HEK293 (cell line): ENCODE measurements at regions not wholly inside any gene's neighbourhood (a gene's known extent, or its start where the extent isn't known, plus 50 kb on each side); places are given as distances from the start of the nearest gene placed in this dataset.

ENCODE experiments used
- CTCF ChIA-PET: fragments of 350-600 bp; formaldehyde crosslinking; extraction: SDS; loops from one replicate; lab custom pipeline; 2021; ENCODE audit warnings: antibody characterized with exemption; lab: Yijun Ruan, JAX
- POLR2A ChIA-PET: fragments of 300-600 bp; formaldehyde crosslinking; extraction: SDS; loops from one replicate; lab custom pipeline; 2020; ENCODE audit warnings: antibody characterized with exemption, inconsistent platforms; lab: Yijun Ruan, JAX
- H3K27ac ChIP-seq: fragments of 200-500 bp; sonication (Bioruptor generic); 2 replicates; pipeline ENCODE4 v1.5.1; 2014; ENCODE audit warnings: low read depth, low read length, control low read depth, inconsistent platforms; ENCODE audit errors: extremely low read depth
- H3K36me3 ChIP-seq, 2 experiments: fragments of 200-500 bp in 1 of 2; sonication (Bioruptor generic) in 1 of 2; 1 replicate in 1 of 2; 2 replicates in 1 of 2; pipeline ENCODE4 v1.5.1; 2014 to 2017; ENCODE audit warnings: inconsistent platforms in 2 of 2, low read length in 2 of 2; ENCODE audit not compliant: control insufficient read depth in 2 of 2, insufficient read depth in 1 of 2
- H3K4me1 ChIP-seq: fragments of 200-500 bp; sonication (Bioruptor generic); 2 replicates; pipeline ENCODE4 v1.5.1; 2014; ENCODE audit warnings: mild to moderate bottlenecking, low read length, inconsistent platforms; ENCODE audit not compliant: control insufficient read depth, insufficient read depth
- H3K4me3 ChIP-seq: 2 replicates; pipeline ENCODE4 v1.5.1; 2011; ENCODE audit warnings: low read depth, mild to moderate bottlenecking, control low read depth, low read length, moderate library complexity
- H3K9me3 ChIP-seq: fragments of 200-500 bp; sonication (Bioruptor generic); 2 replicates; pipeline ENCODE4 v1.5.1; 2014; ENCODE audit warnings: low read depth, low read length, inconsistent platforms; ENCODE audit not compliant: control insufficient read depth, insufficient read depth
- GLIS1 ChIP-seq: fragments of 450-650 bp; formaldehyde crosslinking; IDR thresholded peaks from 2 replicates; pipeline ENCODE4 v1.5.1; 2016; ENCODE audit warnings: missing biosample characterization, missing genetic modification characterization
- SALL2 ChIP-seq: fragments of 450-650 bp; formaldehyde crosslinking; IDR thresholded peaks from 2 replicates; pipeline ENCODE4 v1.5.0; 2017; ENCODE audit warnings: missing biosample characterization, mild to moderate bottlenecking, missing genetic modification characterization, borderline replicate concordance
- WT1 ChIP-seq: fragments of 450-650 bp; formaldehyde crosslinking; IDR thresholded peaks from 2 replicates; pipeline ENCODE4 v1.5.1; 2016; ENCODE audit warnings: missing biosample characterization, missing genetic modification characterization
- YY2 ChIP-seq: fragments of 450-650 bp; formaldehyde crosslinking; IDR thresholded peaks from 2 replicates; pipeline ENCODE4 v1.5.1; 2016; ENCODE audit warnings: missing biosample characterization, missing genetic modification characterization
- ZBTB20 ChIP-seq: fragments of 450-650 bp; formaldehyde crosslinking; IDR thresholded peaks from 2 replicates; pipeline ENCODE4 v1.5.1; 2016; ENCODE audit warnings: missing biosample characterization, missing genetic modification characterization
- ZBTB48 ChIP-seq: fragments of 450-650 bp; formaldehyde crosslinking; IDR thresholded peaks from 2 replicates; pipeline ENCODE4 v1.5.1; 2016; ENCODE audit warnings: missing biosample characterization, missing genetic modification characterization
- ZBTB8A ChIP-seq: fragments of 450-650 bp; formaldehyde crosslinking; IDR thresholded peaks from 2 replicates; pipeline ENCODE4 v1.5.1; 2016; ENCODE audit warnings: missing biosample characterization, missing genetic modification characterization
- ZFP37 ChIP-seq: fragments of 450-650 bp; formaldehyde crosslinking; IDR thresholded peaks from 2 replicates; pipeline ENCODE4 v1.5.1; 2016; ENCODE audit warnings: missing biosample characterization, missing genetic modification characterization
- ZNF10 ChIP-seq: fragments of 450-650 bp; formaldehyde crosslinking; IDR thresholded peaks from 2 replicates; pipeline ENCODE4 v1.5.1; 2017; ENCODE audit warnings: missing biosample characterization, missing genetic modification characterization
- ZNF112 ChIP-seq: fragments of 450-650 bp; formaldehyde crosslinking; IDR thresholded peaks from 2 replicates; pipeline ENCODE4 v1.5.0; 2017; ENCODE audit warnings: missing biosample characterization, missing genetic modification characterization
- ZNF114 ChIP-seq: fragments of 450-650 bp; formaldehyde crosslinking; IDR thresholded peaks from 2 replicates; pipeline ENCODE4 v1.5.0; 2017; ENCODE audit warnings: missing biosample characterization, missing genetic modification characterization
- ZNF214 ChIP-seq: fragments of 450-650 bp; formaldehyde crosslinking; IDR thresholded peaks from 2 replicates; pipeline ENCODE4 v1.5.1; 2017; ENCODE audit warnings: missing biosample characterization, mild to moderate bottlenecking, missing genetic modification characterization, borderline replicate concordance
- ZNF221 ChIP-seq: fragments of 450-650 bp; formaldehyde crosslinking; IDR thresholded peaks from 2 replicates; pipeline ENCODE4 v1.5.1; 2017; ENCODE audit warnings: missing biosample characterization, missing genetic modification characterization, borderline replicate concordance
- ZNF274 ChIP-seq, 2 experiments: fragments of 200-500 bp in 1 of 2; fragments of 450-650 bp in 1 of 2; sonication (Bioruptor generic) in 1 of 2; formaldehyde crosslinking in 1 of 2; IDR thresholded peaks; 2 replicates each; pipeline versions ENCODE4 v1.5.1 to v1.6.1; 2014 to 2016; ENCODE audit warnings: borderline replicate concordance in 1 of 2, inconsistent platforms in 1 of 2, low read length in 1 of 2, missing biosample characterization in 1 of 2, missing genetic modification characterization in 1 of 2
- ZNF311 ChIP-seq: fragments of 450-650 bp; formaldehyde crosslinking; IDR thresholded peaks from 2 replicates; pipeline ENCODE4 v1.5.1; 2017; ENCODE audit warnings: missing biosample characterization, missing genetic modification characterization, borderline replicate concordance
- ZNF341 ChIP-seq: fragments of 450-650 bp; formaldehyde crosslinking; IDR thresholded peaks from 2 replicates; pipeline ENCODE4; 2016; ENCODE audit warnings: low read depth, missing biosample characterization, missing genetic modification characterization
- ZNF423 ChIP-seq: fragments of 450-650 bp; formaldehyde crosslinking; IDR thresholded peaks from 2 replicates; pipeline ENCODE4 v1.5.1; 2016; ENCODE audit warnings: missing biosample characterization, missing genetic modification characterization
- ZNF548 ChIP-seq: fragments of 450-650 bp; formaldehyde crosslinking; IDR thresholded peaks from 2 replicates; pipeline ENCODE4 v1.5.1; 2016; ENCODE audit warnings: missing biosample characterization, missing genetic modification characterization
- ZNF549 ChIP-seq: fragments of 450-650 bp; IDR thresholded peaks from 2 replicates; pipeline ENCODE4 v1.5.1; 2018; ENCODE audit warnings: missing biosample characterization, missing genetic modification characterization, mild to moderate bottlenecking, inconsistent platforms, moderate library complexity
- ZNF585B ChIP-seq: fragments of 450-650 bp; formaldehyde crosslinking; IDR thresholded peaks from 2 replicates; pipeline ENCODE4 v1.5.1; 2016; ENCODE audit warnings: missing biosample characterization, missing genetic modification characterization
- ZNF76 ChIP-seq: fragments of 450-650 bp; formaldehyde crosslinking; IDR thresholded peaks from 2 replicates; pipeline ENCODE4; 2016; ENCODE audit warnings: low read depth, missing biosample characterization, missing genetic modification characterization, borderline replicate concordance
- ZSCAN23 ChIP-seq: fragments of 450-650 bp; formaldehyde crosslinking; IDR thresholded peaks from 2 replicates; pipeline ENCODE4 v1.5.1; 2016; ENCODE audit warnings: missing biosample characterization, missing genetic modification characterization
- TF ChIP-seq, protein P1 (sequence below): fragments of 450-650 bp; formaldehyde crosslinking; IDR thresholded peaks from 2 replicates; pipeline ENCODE4 v1.5.1; 2016; ENCODE audit warnings: missing biosample characterization, missing genetic modification characterization
- TF ChIP-seq, protein P2 (sequence below): fragments of 450-650 bp; formaldehyde crosslinking; IDR thresholded peaks from 2 replicates; pipeline ENCODE4 v1.5.1; 2016; ENCODE audit warnings: missing biosample characterization, missing genetic modification characterization
- TF ChIP-seq, protein P3 (sequence below): fragments of 450-650 bp; formaldehyde crosslinking; IDR thresholded peaks from 2 replicates; pipeline ENCODE4 v1.5.1; 2017; ENCODE audit warnings: missing biosample characterization, missing genetic modification characterization

DNA sequence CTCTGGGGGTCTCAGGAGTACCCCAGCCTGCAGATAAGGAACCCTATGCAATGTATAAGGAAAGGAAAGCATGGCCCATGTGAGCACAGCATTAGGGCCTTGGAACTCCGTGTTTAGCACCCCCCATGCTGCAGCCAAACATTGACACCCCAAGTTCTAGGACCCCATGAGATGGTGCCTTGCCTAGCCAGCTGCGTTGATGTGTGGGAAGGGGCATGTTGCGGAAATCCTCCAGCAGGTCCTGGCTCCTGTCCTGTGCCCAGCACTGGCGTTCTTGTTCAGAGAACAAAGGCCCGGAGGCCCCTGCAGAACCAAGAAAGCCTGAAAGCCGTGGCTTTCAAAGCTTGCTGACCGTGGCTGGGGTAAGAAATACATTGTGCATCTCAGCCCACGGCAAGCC, 99.4 kb upstream of the DIO3 start:
- Histone ChIP-seq H3K36me3 (no peaks in the 10 kb centered on the region), H3K27ac (no peak overlapping the region), H3K9me3 (no peaks in the 10 kb centered on the region), H3K4me1 (no peaks in the 10 kb centered on the region), H3K4me3 (no peak overlapping the region)
- POLR2A ChIA-PET = no interaction called here
- CTCF ChIA-PET = no interaction called here
- no peak for TF ChIP-seq ZNF549
- no peak for TF ChIP-seq ZNF423 (tag by site-specific recombination)
- no peak for TF ChIP-seq ZNF341
- TF ChIP-seq, protein P1, sequence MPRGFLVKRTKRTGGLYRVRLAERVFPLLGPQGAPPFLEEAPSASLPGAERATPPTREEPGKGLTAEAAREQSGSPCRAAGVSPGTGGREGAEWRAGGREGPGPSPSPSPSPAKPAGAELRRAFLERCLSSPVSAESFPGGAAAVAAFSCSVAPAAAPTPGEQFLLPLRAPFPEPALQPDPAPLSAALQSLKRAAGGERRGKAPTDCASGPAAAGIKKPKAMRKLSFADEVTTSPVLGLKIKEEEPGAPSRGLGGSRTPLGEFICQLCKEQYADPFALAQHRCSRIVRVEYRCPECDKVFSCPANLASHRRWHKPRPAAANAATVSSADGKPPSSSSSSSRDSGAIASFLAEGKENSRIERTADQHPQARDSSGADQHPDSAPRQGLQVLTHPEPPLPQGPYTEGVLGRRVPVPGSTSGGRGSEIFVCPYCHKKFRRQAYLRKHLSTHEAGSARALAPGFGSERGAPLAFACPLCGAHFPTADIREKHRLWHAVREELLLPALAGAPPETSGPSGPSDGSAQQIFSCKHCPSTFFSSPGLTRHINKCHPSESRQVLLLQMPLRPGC (tag by site-specific recombination) = no peak
- no peak for TF ChIP-seq ZNF76
- no peak for TF ChIP-seq ZNF585B (tag by site-specific recombination)
- TF ChIP-seq ZNF221 (tag by site-specific recombination) = no peak

DNA sequence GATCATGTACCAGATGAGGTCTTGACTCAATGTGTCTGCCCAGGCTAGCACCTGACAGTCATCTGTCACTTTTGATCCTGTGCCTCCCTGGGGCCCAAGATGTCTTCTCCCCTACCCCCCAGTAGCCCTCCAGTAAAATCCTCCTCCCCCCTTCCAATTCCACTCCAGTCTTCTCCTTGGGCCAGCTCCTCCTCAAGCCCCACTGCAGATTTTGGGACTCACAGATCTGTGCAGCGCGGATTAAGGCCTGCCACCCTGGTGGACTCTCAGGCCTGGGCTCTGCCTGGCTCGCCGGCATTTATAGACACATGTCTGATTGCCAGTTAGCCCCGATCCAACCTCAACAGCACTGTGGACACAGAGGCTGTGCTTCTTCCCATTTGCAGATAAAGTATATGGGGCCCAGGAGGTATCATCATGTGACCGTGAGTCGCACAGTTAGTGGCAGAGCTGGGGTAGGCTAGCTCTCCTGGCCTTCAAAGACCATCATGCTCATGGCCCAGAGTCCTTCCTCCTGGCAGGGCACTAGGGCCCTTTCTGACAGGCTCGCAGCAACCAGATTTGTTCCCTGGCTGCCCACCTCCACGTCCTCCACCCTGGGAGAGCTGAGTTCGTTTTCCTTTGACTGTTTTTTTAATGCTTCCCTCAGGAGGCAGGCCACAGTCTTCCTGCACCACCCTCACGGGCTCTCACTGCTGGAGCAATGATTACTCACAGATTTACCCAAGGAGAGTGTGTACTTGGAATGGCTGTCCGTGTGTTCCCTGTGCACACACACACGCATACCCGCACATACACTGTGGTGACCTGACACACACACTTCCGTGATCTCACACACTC, 98.3 kb upstream of the DIO3 start:
- POLR2A ChIA-PET = no interaction called here
- TF ChIP-seq GLIS1 (0 out of 2 replicates have a peak, but pooled peaks have one; percentile 9), ZNF112 (tag by site-specific recombination) (no peak), ZNF214 (no peak)
- TF ChIP-seq, protein P2, sequence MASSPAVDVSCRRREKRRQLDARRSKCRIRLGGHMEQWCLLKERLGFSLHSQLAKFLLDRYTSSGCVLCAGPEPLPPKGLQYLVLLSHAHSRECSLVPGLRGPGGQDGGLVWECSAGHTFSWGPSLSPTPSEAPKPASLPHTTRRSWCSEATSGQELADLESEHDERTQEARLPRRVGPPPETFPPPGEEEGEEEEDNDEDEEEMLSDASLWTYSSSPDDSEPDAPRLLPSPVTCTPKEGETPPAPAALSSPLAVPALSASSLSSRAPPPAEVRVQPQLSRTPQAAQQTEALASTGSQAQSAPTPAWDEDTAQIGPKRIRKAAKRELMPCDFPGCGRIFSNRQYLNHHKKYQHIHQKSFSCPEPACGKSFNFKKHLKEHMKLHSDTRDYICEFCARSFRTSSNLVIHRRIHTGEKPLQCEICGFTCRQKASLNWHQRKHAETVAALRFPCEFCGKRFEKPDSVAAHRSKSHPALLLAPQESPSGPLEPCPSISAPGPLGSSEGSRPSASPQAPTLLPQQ (tag by site-specific recombination) = peak; percentile 33; the same call in 1 of the 2 replicates

DNA sequence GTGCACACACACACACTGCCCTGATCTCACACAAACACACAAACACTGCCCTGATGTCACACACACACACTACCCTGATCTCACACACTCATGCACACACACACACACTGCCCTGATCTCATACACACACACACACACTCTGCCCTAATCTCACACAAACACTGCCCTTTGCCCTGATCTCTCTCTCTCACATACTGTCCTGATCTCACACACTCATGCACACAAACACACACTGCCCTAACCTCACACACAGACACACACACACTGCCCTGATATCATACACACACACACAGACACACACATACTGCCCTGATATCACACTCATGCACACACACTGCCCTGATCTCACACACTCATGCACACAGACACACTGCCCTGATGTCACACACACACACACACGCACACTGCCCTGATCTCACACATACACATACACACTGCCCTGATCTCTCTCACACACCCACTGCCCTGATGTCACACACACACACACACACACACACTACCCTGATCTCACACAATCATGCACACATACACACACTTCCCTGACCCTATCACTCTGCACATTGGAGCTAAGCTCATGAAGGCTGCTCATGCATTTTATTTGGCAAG, 97.6 kb upstream of the DIO3 start:
- no peaks in the 10 kb centered on the region for H3K36me3 ChIP-seq
- CTCF ChIA-PET = interaction anchor here (0.6 kb wide), 1 partner anchor 1071 kb away, joined by 4 read pairs; no protein-coding TSS in a partner anchor
- TF ChIP-seq, protein P3, sequence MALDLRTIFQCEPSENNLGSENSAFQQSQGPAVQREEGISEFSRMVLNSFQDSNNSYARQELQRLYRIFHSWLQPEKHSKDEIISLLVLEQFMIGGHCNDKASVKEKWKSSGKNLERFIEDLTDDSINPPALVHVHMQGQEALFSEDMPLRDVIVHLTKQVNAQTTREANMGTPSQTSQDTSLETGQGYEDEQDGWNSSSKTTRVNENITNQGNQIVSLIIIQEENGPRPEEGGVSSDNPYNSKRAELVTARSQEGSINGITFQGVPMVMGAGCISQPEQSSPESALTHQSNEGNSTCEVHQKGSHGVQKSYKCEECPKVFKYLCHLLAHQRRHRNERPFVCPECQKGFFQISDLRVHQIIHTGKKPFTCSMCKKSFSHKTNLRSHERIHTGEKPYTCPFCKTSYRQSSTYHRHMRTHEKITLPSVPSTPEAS (tag by site-specific recombination) = peak; percentile 83
- TF ChIP-seq SALL2 (tag by site-specific recombination) (0 out of 2 replicates have a peak, but pooled peaks have one; percentile 31), ZBTB20 (tag by site-specific recombination) (no peak), ZBTB8A (no peak), GLIS1 (no peak), ZFP37 (tag by site-specific recombination) (no peak), WT1 (tag by site-specific recombination) (no peak), ZSCAN23 (tag by site-specific recombination) (no peak), ZNF548 (tag by site-specific recombination) (no peak), ZNF423 (tag by site-specific recombination) (no peak), ZNF274 (IDR thresholded peaks at IDR 0.05; ENCODE audit: low read length) (no peak), ZNF274 (tag by site-specific recombination; IDR thresholded peaks at IDR 0.05; ENCODE audit: borderline replicate concordance) (no peak), ZNF10 (tag by site-specific recombination) (no peak), ZNF311 (tag by site-specific recombination) (peak; percentile 84; the same call in 1 of the 2 replicates), ZNF114 (tag by site-specific recombination) (0 out of 2 replicates have a peak, but pooled peaks have one; percentile 65), ZBTB48 (tag by site-specific recombination) (0 out of 2 replicates have a peak, but pooled peaks have one; percentile 12), YY2 (0 out of 2 replicates have a peak, but pooled peaks have one; percentile 37), ZNF221 (tag by site-specific recombination) (no peak)

More for the DNA sequence above, 98.3 kb upstream of the DIO3 start:
- no peak overlapping the region for H3K4me3 ChIP-seq
- CTCF ChIA-PET = no interaction called here
- H3K4me1 ChIP-seq = no peaks in the 10 kb centered on the region
- H3K36me3 ChIP-seq = no peaks in the 10 kb centered on the region
- no peak overlapping the region for H3K27ac ChIP-seq
- no peaks in the 10 kb centered on the region for H3K9me3 ChIP-seq

More for the DNA sequence above, 97.6 kb upstream of the DIO3 start:
- Histone ChIP-seq H3K27ac (no peak overlapping the region), H3K4me3 (no peak overlapping the region), H3K9me3 (no peaks in the 10 kb centered on the region), H3K4me1 (no peaks in the 10 kb centered on the region)
- POLR2A ChIA-PET = no interaction called here
